HUES6 (cell line): ENCODE measurements at regions not wholly inside any gene's neighbourhood (a gene's known extent, or its start where the extent isn't known, plus 50 kb on each side); places are given as distances from the start of the nearest gene placed in this dataset.

Experiments
- H3K27ac ChIP-seq: 2 replicates; pipeline ENCODE4 v1.7.0; 2013; ENCODE audit warnings: low read depth, mild to moderate bottlenecking, low read length, inconsistent platforms
- H3K27me3 ChIP-seq: 2 replicates; pipeline ENCODE4 v1.6.1; 2013; ENCODE audit warnings: low read length; ENCODE audit not compliant: control insufficient read depth, insufficient read depth
- H3K36me3 ChIP-seq: 2 replicates; pipeline ENCODE4 v1.6.1; 2013; ENCODE audit warnings: low read length; ENCODE audit not compliant: control insufficient read depth, insufficient read depth
- H3K4me1 ChIP-seq: 2 replicates; pipeline ENCODE4 v1.6.1; 2013; ENCODE audit warnings: low read length; ENCODE audit not compliant: control insufficient read depth, insufficient read depth
- H3K4me3 ChIP-seq: 2 replicates; pipeline ENCODE4 v1.5.1; 2013; ENCODE audit warnings: low read depth, low read length
- H3K9ac ChIP-seq: one replicate; pipeline ENCODE4 v1.6.1; 2013; ENCODE audit warnings: mild to moderate bottlenecking, low read length
- H3K9me3 ChIP-seq: 2 replicates; pipeline ENCODE4 v1.6.1; 2013; ENCODE audit warnings: low read depth, low read length; ENCODE audit not compliant: control insufficient read depth, insufficient read depth

DNA sequence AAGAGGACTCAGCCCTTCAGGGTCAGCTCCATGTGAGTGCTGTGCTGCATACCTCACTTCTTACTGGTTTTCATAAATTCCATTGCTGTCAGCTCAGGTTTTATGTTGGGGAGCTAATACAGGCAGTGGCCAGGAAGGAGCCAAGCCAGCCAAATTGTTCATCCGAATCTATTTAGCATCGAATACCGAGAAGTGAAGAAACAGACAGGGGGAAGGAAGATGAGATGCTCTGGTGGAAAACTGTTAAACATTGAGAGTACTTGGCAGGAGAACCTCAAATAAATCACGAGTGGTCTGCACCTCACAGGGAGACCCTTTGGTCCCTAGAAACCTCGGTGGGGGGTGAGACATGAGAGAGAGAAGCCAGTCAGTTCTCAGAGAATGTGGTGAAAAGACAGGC is 196.0 kb upstream of the TMEM72 start:
- Histone ChIP-seq H3K9me3 (no peaks in the 10 kb centered on the region), H3K36me3 (no peaks in the 10 kb centered on the region), H3K9ac (no peak overlapping the region), H3K27ac (no peak overlapping the region), H3K27me3 (no peaks in the 10 kb centered on the region), H3K4me3 (no peak overlapping the region), H3K4me1 (no peaks in the 10 kb centered on the region)

DNA sequence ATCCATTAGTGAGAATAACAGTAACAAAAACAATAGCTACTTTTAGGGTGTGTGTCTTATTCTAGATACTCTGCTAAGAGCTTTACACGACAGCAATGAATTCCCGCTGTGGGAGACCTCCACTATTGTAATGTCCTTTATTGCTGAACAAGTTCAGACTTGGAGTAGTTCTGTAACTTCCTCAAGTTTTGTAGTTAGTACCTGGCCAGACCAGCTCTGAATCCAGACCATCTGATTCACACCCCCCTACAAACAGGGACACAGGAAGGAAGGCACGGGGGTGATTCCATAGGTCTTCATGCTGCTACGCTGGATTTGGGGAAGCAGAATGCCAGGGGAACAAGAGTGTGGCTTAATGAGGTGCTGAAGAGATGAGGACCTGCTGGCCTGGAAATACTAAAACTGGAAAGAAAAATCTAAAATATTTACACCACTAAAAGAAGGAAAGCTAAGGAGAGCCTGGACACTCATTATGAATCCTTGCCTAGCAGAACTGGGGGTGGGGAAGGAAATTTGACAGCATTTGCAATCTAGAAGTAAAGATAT is 194.6 kb upstream of the TMEM72 start:
- no peak overlapping the region for H3K4me3 ChIP-seq
- no peaks in the 10 kb centered on the region for H3K36me3 ChIP-seq
- H3K27ac ChIP-seq = no peak overlapping the region
- H3K4me1 ChIP-seq = no peaks in the 10 kb centered on the region
- H3K9ac ChIP-seq = no peak overlapping the region
- H3K9me3 ChIP-seq = no peaks in the 10 kb centered on the region
- H3K27me3 ChIP-seq = no peaks in the 10 kb centered on the region

DNA sequence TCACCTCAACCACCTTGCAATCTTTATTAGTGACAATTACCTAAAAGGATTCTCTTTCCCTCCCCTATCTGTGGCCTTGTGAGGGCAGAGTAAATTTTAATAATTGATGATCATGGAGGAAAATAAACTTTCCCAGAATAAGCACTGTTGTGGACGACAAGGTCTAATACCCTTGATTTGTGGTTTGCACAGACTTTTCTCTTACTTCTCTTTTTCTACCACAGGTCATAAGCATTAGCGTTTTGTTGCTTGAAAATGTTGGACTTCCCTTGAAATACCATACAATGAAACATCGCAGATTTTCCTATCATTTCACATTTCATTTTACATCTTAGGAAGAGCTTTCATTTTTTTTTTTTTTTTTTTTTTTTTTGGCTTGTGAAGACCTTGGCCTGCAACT is 188.1 kb upstream of the TMEM72 start:
- Histone ChIP-seq H3K27ac (no peak overlapping the region), H3K4me3 (no peak overlapping the region), H3K9me3 (no peaks in the 10 kb centered on the region), H3K36me3 (no peaks in the 10 kb centered on the region), H3K9ac (no peak overlapping the region), H3K27me3 (no peaks in the 10 kb centered on the region), H3K4me1 (no peaks in the 10 kb centered on the region)

DNA sequence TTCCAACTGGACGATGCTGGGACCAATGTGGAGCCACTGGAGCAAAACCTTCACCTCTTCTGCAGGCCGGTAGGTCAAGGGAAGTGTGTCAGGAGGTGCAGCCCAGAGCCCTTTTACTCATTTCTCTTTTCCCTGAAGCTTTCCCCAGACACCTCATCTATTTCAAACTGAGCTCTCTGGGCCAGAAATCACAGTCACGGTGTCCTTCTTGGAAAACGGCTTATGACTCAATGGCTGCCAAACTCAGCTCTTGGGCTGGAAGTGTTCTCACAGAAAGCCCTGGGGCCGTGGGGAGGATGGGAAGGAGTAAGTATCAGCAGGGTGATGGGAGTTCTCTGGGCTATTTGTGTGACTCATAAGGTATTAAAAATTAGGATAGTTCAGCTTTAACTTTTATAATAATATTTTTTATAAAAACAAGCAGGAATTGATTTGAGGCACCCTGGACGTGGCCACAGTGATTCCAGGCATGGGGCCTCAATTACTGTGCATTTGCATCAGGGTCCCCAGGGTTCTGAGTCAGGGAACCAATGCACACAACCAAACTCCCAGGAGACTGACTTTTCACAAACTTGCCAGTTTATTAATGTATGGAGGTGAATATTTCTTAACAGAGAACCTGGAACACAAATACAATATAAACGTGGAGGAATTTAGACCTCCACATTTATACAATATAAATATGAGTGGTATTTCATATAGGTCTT is 187.4 kb upstream of the TMEM72 start:
- Histone ChIP-seq H3K27me3 (no peaks in the 10 kb centered on the region), H3K4me3 (no peak overlapping the region), H3K9me3 (no peaks in the 10 kb centered on the region), H3K36me3 (no peaks in the 10 kb centered on the region), H3K4me1 (no peaks in the 10 kb centered on the region), H3K27ac (no peak overlapping the region), H3K9ac (no peak overlapping the region)

DNA sequence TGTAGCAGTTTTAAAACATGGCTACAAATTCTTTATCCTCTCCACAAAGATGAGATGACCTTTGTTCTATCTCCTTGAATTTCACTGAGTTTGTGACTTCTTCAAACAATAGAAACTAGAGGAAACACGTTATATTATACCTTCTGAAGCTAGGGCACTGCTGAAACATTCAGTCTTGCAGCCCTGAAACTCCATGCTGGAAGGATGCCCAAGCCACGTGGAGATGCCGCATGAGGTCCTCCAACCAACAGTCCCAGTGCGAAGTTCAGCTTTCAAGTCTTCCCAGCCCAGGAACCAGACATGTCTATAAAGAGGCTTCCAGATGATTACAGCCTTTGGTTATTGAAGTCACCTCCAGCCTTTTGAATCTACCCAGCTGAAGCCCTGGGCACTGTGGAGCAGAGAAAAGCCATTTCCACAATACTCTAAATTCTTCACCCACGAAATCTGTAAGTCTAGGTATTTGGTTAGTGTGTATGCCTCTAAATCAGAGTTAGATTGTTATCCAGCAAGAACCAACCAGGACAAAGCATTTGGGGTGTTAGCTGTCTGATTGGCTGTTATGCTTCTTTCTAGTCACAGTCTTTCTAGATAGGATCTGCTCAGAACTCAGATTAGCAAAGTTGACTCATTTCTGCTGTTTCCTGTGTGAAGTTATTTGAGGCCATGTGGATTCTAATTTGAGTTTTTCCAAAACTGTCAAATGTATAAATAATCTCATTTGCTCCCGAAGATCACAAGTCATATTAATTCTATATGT is 186.5 kb upstream of the TMEM72 start:
- H3K9ac ChIP-seq = no peak overlapping the region

DNA sequence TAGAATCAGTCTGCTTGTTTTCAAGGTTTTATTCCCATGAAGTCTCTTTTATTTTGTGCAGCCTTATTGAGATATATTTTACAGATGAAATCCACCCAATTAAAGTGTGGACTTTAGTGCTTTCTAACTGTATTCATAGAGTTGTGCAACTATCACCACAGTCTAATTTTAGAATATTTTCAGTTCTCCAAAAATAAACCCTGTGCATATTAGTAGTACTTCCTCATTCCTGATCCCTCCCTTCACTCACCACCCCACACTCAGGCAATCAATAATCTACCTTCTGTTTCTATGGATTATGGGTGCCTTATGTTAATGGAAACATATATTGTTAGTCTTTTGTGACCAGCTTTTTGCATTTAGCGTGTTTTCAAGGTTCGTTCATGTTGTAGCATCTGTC is 185.7 kb upstream of the TMEM72 start:
- no peaks in the 10 kb centered on the region for H3K36me3 ChIP-seq
- no peak overlapping the region for H3K4me3 ChIP-seq

More for the DNA sequence above, 186.5 kb upstream of the TMEM72 start:
- no peaks in the 10 kb centered on the region for H3K4me1 ChIP-seq
- H3K27me3 ChIP-seq = no peaks in the 10 kb centered on the region
- no peak overlapping the region for H3K27ac ChIP-seq
- H3K9me3 ChIP-seq = no peaks in the 10 kb centered on the region
- no peaks in the 10 kb centered on the region for H3K36me3 ChIP-seq
- no peak overlapping the region for H3K4me3 ChIP-seq

DNA sequence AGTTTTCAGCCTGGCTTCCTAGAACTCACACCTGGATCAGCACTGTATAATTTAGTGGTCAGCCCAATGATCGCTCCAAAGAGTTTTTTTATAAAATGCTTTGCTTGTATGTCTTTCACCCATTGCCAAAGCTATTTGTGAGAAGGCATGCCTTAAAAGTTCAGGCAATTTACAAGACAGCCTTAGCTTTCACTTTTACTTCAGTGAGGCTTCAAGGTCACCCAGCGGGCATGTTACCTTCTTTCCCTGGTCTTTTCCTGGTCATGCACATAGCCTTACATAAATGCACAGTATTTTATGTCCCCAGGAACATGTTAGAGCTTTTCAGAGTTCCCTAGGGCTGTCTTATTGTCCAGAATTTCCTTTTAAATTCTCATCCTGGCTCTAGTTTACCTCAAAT is 179.9 kb upstream of the TMEM72 start:
- no peak overlapping the region for H3K27ac ChIP-seq
- H3K27me3 ChIP-seq = no peaks in the 10 kb centered on the region
- H3K4me1 ChIP-seq = no peaks in the 10 kb centered on the region; the same call in 1 of the 2 replicates
- H3K4me3 ChIP-seq = no peak overlapping the region
- H3K36me3 ChIP-seq = no peaks in the 10 kb centered on the region
- H3K9me3 ChIP-seq = no peaks in the 10 kb centered on the region
- no peak overlapping the region for H3K9ac ChIP-seq

More for the DNA sequence above, 185.7 kb upstream of the TMEM72 start:
- no peak overlapping the region for H3K9ac ChIP-seq
- no peaks in the 10 kb centered on the region for H3K9me3 ChIP-seq
- no peaks in the 10 kb centered on the region for H3K27me3 ChIP-seq
- no peaks in the 10 kb centered on the region for H3K4me1 ChIP-seq
- H3K27ac ChIP-seq = no peak overlapping the region

DNA sequence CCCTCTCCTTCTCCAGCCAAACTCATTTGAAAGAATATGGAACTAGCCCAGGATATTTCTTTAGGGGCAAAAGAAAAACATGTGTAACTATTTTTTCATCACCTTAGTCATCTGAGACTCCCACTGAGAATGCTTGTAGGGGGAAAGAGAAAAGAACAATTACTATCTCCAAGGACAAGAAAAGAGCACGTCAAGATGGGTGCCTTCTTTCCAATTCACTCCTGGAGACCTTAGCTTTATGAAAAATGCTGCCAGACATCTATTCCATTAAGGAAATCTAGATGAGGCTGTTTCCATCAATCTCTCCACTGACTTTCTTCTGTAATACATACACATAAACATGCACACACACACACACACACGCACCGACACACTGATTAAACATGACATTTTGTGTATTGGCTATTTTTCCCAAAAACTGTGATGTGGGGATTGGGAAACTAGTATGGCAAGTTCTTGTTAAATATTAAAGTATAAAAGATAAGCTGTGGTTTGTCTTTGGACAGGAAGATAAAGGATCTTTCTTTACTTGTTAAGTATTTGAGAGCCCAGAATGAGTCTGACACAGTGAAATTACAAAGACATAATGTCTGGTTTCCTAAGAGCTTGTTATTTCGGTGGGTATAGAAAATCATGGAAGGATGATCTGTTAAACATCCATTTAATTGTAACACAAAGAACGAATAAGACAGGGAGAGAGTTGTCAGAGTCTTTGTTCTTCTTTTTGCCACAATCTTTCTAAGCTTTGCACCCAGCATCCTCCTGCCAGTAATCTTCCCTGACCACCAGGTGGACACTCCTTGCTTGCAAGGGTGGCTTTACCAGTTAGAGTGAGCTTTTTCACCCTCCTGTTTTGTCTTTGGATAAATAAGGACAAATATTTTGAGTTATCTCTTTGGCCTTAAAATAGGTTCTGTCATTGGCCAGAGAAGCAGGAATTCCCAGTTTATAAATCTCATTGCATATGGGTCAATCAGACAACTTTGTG is 177.3 kb upstream of the TMEM72 start:
- H3K27ac ChIP-seq = no peak overlapping the region
- no peaks in the 10 kb centered on the region; the same call in 1 of the 2 replicates for H3K4me1 ChIP-seq
- H3K9me3 ChIP-seq = no peaks in the 10 kb centered on the region
- H3K27me3 ChIP-seq = no peaks in the 10 kb centered on the region
- no peaks in the 10 kb centered on the region for H3K36me3 ChIP-seq
- no peak overlapping the region for H3K4me3 ChIP-seq
- no peak overlapping the region for H3K9ac ChIP-seq

DNA sequence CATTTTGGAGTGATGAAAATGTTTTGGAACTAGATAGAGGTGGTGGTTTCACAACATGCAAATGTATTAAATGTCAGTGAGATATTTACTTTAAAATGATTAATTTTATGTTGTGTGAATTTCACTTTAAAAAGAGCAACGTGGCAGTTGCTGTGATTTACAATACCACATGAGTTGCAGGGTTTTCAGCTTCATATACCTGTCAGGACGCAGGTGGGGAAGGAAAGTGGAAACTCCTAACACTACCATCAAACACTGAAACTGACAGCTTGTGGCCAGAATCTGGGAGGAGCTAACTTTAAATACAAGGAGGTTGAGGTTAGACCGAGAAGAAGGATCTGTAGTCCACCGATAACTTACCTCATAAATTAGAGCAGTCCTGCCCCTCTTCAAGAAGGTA is 168.9 kb upstream of the TMEM72 start:
- H3K4me1 ChIP-seq = no peaks in the 10 kb centered on the region
- no peaks in the 10 kb centered on the region for H3K27me3 ChIP-seq
- no peak overlapping the region for H3K9ac ChIP-seq
- H3K27ac ChIP-seq = no peak overlapping the region
- H3K4me3 ChIP-seq = no peak overlapping the region
- no peaks in the 10 kb centered on the region for H3K9me3 ChIP-seq
- no peaks in the 10 kb centered on the region for H3K36me3 ChIP-seq

DNA sequence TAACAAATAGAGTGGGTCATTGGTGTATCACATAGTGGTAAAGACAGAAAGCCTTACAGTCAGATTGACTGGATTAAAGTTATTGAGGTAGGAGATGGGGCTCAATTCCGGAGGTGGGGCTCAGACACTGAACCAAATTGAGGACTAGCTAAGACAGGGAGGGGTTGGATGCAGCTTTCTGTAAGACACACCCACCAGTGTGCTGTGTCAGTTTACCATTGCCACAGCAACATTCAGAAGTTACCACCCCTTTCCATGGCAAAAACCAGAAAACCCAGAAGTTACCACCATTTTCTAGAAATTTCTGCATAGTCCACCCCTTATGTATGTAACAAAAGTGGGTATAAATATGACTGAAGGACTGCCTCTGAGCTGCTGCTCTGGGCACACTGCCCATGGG is 167.6 kb upstream of the TMEM72 start:
- no peaks in the 10 kb centered on the region for H3K27me3 ChIP-seq
- no peaks in the 10 kb centered on the region for H3K4me1 ChIP-seq

More for the DNA sequence above, 167.6 kb upstream of the TMEM72 start:
- H3K9ac ChIP-seq = no peak overlapping the region
- no peak overlapping the region for H3K27ac ChIP-seq
- H3K4me3 ChIP-seq = no peak overlapping the region
- H3K9me3 ChIP-seq = no peaks in the 10 kb centered on the region
- H3K36me3 ChIP-seq = no peaks in the 10 kb centered on the region
